Activated B cell treated with CpG ODN at 0.5 μM for 24 hours (primary cell): ENCODE measurements at regions not wholly inside any gene's neighbourhood (a gene's known extent, or its start where the extent isn't known, plus 50 kb on each side); places are given as distances from the start of the nearest gene placed in this dataset.

Experiments used
- ATAC-seq: fragments of 200-7000 bp; cut with Tn5 transposase; one replicate; pipeline ENCODE4 v1.10.0; 2021; ENCODE audit warnings: low read depth, mild to moderate bottlenecking, moderate library complexity
- CTCF ChIA-PET: fragments of 350-600 bp; sonication (Branson Sonifier 250); formaldehyde crosslinking; loops from one replicate; lab custom pipeline; 2021; ENCODE audit warnings: antibody characterized with exemption; lab: Charles Lee
- POLR2A ChIA-PET: fragments of 350-600 bp; sonication (Branson Sonifier 250); formaldehyde crosslinking; loops from one replicate; lab custom pipeline; 2021; ENCODE audit warnings: antibody characterized with exemption; lab: Charles Lee
- DNase-seq: peaks from one replicate; pipeline ENCODE4 v3.0.0; 2022
- H3K27ac Mint-ChIP-seq: one replicate; pipeline ENCODE4 v1.8.0; 2020; ENCODE audit warnings: mixed read lengths
- H3K27me3 Mint-ChIP-seq: one replicate; pipeline ENCODE4 v1.8.0; 2021; ENCODE audit warnings: mixed read lengths
- H3K36me3 Mint-ChIP-seq: one replicate; pipeline ENCODE4 v1.8.0; 2021; ENCODE audit warnings: low read depth, mixed read lengths
- H3K4me1 Mint-ChIP-seq: one replicate; pipeline ENCODE4 v1.8.0; 2021; ENCODE audit warnings: mixed read lengths
- H3K4me3 Mint-ChIP-seq: one replicate; pipeline ENCODE4 v1.8.0; 2020; ENCODE audit warnings: mild to moderate bottlenecking, mixed read lengths
- H3K9me3 Mint-ChIP-seq: one replicate; pipeline ENCODE4 v1.8.0; 2020; ENCODE audit warnings: mixed read lengths
- CTCF ChIP-seq: fragments of 200-600 bp; IDR thresholded peaks from one replicate; pipeline ENCODE4 v1.8.0; 2022; ENCODE audit warnings: antibody characterized with exemption, mild to moderate bottlenecking
- intact Hi-C: fragments of 100-400 bp; cut with micrococcal nuclease; formaldehyde crosslinking; loops from one replicate; pipeline ENCODE4 v1.15.1; 2024

- POLR2A ChIA-PET = no interaction called here
- Mint-ChIP-seq H3K27ac (no peak overlapping the region), H3K27me3 (no peaks in the 10 kb centered on the region), H3K4me3 (no peak overlapping the region), H3K4me1 (no peaks in the 10 kb centered on the region), H3K36me3 (no peaks in the 10 kb centered on the region), H3K9me3 (no peaks in the 10 kb centered on the region)
- no peak for ATAC-seq
- no peak for DNase-seq
- CTCF ChIA-PET = no interaction called here
- intact Hi-C loops = no loop called here
- TF ChIP-seq CTCF = no peak
Observed at GRCh38 chr1:209375671-209376365, 207.7 kb upstream of the CAMK1G start.

GRCh38 chr1:209376774-209377173, 206.7 kb upstream of the CAMK1G start:
- CTCF ChIA-PET = no interaction called here
- no peak for DNase-seq
- Mint-ChIP-seq H3K9me3 (no peaks in the 10 kb centered on the region), H3K36me3 (no peaks in the 10 kb centered on the region), H3K27ac (no peak overlapping the region), H3K27me3 (no peaks in the 10 kb centered on the region), H3K4me3 (no peak overlapping the region), H3K4me1 (no peaks in the 10 kb centered on the region)
- TF ChIP-seq CTCF = no peak
- intact Hi-C loops = no loop called here
- no peak for ATAC-seq
- POLR2A ChIA-PET = no interaction called here

GRCh38 chr1:209377995-209378394, 205.5 kb upstream of the CAMK1G start:
- POLR2A ChIA-PET = no interaction called here
- CTCF ChIA-PET = no interaction called here
- DNase-seq = no peak
- intact Hi-C loops = no loop called here
- Mint-ChIP-seq H3K27me3 (no peaks in the 10 kb centered on the region), H3K4me3 (no peak overlapping the region), H3K9me3 (no peaks in the 10 kb centered on the region), H3K36me3 (no peaks in the 10 kb centered on the region), H3K4me1 (no peaks in the 10 kb centered on the region), H3K27ac (no peak overlapping the region)
- no peak for TF ChIP-seq CTCF
- no peak for ATAC-seq

- no peaks in the 10 kb centered on the region for H3K4me1 Mint-ChIP-seq
- CTCF ChIA-PET = no interaction called here
- no peak for TF ChIP-seq CTCF
Observed at GRCh38 chr1:209379280-209379679, 204.2 kb upstream of the CAMK1G start.

GRCh38 chr1:209380420-209380819, 203.1 kb upstream of the CAMK1G start:
- Mint-ChIP-seq H3K4me3 (no peak overlapping the region), H3K36me3 (no peaks in the 10 kb centered on the region), H3K9me3 (no peaks in the 10 kb centered on the region), H3K27me3 (no peaks in the 10 kb centered on the region), H3K4me1 (no peaks in the 10 kb centered on the region), H3K27ac (no peak overlapping the region)
- ATAC-seq = no peak
- CTCF ChIA-PET = no interaction called here
- intact Hi-C loops = no loop called here
- TF ChIP-seq CTCF = no peak
- no peak for DNase-seq
- POLR2A ChIA-PET = no interaction called here

More at GRCh38 chr1:209379280-209379679, 204.2 kb upstream of the CAMK1G start:
- Mint-ChIP-seq H3K36me3 (no peaks in the 10 kb centered on the region), H3K4me3 (no peak overlapping the region), H3K27ac (no peak overlapping the region), H3K9me3 (no peaks in the 10 kb centered on the region), H3K27me3 (no peaks in the 10 kb centered on the region)
- POLR2A ChIA-PET = no interaction called here
- ATAC-seq (no peak), DNase-seq (no peak)
- intact Hi-C loops = no loop called here
